ENCODE measurements at regions not wholly inside any gene's neighbourhood (a gene's known extent, or its start where the extent isn't known, plus 50 kb on each side); places are given as distances from the start of the nearest gene placed in this dataset.

DNA sequence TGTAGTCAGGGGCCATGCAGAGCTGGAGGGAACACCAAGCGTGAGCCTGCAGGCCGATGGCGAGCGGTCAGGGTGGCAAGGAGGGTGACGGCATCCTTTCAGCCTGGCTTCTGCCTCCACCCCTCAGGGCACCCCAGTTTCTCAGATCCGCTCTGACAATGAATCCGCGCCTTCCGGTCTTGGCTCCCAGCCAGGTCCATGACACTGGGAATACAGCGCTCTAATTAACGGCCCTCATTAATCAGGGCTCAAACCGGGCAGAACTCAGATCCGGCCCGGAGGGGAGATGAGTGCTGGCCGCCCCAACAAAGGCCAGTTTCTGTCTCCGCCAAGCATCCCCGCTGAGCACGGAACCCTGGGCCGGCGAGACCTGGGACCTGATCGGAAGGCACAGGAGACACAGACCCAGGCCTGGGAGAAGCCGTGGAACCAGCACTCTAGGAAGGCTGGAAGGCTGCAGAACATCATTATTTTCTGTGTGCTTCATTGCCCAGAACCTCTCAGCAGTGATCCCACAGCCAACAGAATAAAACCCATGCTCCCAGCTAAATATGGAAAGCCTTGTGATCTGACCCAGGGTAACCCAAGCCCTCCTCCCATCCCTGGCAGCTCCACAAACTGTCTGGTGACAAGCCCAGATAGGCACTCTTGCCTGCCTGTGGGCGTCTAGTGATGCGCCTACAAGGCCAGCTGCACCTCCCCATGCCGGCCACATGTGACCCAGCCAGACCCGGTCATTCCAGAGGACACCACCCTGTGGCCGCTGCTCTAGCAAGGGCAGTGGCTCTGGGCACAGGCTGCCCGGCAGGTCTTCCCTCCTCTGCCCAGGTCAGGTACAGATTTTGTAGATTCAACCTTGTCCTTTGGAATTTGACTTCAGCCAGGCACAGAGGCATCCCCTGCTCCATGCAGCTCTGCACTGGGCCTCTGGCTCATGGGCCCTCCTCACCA, 438.7 kb upstream of the MYT1L start:
- POLR2A ChIA-PET, result no interaction called here
- TF ChIP-seq, protein P1, sequence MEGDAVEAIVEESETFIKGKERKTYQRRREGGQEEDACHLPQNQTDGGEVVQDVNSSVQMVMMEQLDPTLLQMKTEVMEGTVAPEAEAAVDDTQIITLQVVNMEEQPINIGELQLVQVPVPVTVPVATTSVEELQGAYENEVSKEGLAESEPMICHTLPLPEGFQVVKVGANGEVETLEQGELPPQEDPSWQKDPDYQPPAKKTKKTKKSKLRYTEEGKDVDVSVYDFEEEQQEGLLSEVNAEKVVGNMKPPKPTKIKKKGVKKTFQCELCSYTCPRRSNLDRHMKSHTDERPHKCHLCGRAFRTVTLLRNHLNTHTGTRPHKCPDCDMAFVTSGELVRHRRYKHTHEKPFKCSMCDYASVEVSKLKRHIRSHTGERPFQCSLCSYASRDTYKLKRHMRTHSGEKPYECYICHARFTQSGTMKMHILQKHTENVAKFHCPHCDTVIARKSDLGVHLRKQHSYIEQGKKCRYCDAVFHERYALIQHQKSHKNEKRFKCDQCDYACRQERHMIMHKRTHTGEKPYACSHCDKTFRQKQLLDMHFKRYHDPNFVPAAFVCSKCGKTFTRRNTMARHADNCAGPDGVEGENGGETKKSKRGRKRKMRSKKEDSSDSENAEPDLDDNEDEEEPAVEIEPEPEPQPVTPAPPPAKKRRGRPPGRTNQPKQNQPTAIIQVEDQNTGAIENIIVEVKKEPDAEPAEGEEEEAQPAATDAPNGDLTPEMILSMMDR (IDR thresholded peaks at IDR 0.05; ENCODE audit: insufficient read depth, low read depth, low read length), result no peak
- H3K36me3 ChIP-seq (ENCODE audit: control insufficient read depth, insufficient read depth, low read length), result no peaks in the 10 kb centered on the region
- H3K4me3 ChIP-seq (ENCODE audit: low read depth, low read length), result no peak overlapping the region
- CTCF ChIA-PET, result no interaction called here
- DNase-seq (ENCODE audit: low read depth), result no peak
- H3K27me3 ChIP-seq (ENCODE audit: control insufficient read depth, insufficient read depth, low read length), result no peaks in the 10 kb centered on the region

DNA sequence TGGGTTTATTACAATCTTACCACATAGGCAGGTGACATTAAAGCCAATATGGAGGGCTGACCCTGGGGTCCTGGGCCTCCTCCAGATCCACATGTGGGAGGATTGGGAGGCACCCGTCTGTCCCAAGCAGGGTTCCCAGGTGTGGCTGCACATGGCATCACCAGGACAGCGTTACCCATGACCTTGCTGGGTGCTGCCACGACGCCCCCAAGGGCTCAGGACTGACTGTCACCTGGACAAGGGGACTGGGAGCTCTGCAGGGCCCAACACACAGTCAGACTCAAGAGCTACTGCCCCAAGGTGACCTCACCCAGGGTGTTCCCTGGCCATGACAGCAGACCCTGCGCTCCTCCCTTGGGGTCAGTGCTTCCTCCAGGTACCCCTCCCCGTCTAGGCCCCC, 437.4 kb upstream of the MYT1L start:
- POLR2A ChIA-PET, result no interaction called here
- Histone ChIP-seq H3K4me3 (ENCODE audit: low read depth, low read length) (no peak overlapping the region), H3K36me3 (ENCODE audit: control insufficient read depth, insufficient read depth, low read length) (no peaks in the 10 kb centered on the region), H3K27me3 (ENCODE audit: control insufficient read depth, insufficient read depth, low read length) (no peaks in the 10 kb centered on the region)
- no peak for DNase-seq (ENCODE audit: low read depth)
- CTCF ChIA-PET, result no interaction called here
- TF ChIP-seq, protein P1 (IDR thresholded peaks at IDR 0.05; ENCODE audit: insufficient read depth, low read depth, low read length), result no peak

DNA sequence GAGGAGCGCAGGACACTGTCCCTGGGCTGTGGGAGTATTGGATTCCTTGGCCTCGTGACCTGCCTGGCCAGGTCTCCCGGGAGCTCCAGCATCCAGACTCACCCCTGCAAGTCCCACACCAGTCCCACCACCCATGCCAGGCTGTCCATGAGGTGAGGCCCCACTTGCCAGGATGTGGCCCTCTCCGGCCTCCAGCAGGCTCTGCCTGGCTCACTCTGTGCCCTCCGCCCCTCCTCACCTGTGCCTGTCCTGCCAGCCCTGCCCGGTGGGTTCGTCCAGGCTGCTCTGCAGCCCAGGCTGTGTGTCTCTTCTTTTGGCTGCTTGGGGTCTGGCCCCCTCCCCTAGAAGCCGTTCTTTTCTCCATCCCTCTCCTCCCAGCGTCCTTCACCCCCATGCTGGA, 436.8 kb upstream of the MYT1L start:
- POLR2A ChIA-PET, result no interaction called here
- Histone ChIP-seq H3K36me3 (ENCODE audit: control insufficient read depth, insufficient read depth, low read length) (no peaks in the 10 kb centered on the region), H3K4me3 (ENCODE audit: low read depth, low read length) (no peak overlapping the region), H3K27me3 (ENCODE audit: control insufficient read depth, insufficient read depth, low read length) (no peaks in the 10 kb centered on the region)
- TF ChIP-seq, protein P1 (IDR thresholded peaks at IDR 0.05; ENCODE audit: insufficient read depth, low read depth, low read length), result no peak
- no peak for DNase-seq (ENCODE audit: low read depth)
- CTCF ChIA-PET, result no interaction called here

DNA sequence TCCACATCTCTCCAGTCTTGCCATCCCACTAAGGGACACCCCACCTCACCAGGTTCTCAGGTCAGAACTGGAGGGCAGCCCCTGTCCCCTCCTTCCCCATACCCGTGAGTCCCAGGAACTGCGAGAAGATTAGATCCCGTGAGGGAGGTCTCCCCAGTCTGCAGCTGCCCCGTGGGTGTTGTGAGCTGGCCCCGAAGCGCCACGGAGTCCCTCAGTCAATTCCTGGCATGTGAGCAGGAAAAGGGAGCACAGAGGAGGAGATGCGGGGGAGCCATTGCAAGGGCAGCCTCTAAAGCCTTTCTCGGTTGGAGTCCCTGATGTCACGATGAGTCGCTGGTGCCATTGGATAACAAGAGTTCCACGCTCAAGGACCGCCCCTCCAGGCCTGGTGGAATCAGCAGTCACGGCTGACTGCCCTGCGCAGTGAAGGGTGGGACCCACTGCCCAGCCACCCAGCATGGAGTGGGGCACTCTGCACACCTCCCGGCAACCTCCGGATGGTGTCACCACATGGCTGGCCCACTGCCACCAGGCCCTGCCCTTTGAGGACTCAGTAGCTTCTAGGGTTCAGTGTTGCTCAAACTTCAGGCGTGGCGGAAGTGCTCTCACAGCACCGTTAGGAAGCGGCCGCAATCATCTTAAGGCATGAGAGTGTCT, 434.9 kb upstream of the MYT1L start:
- POLR2A ChIA-PET, result no interaction called here
- TF ChIP-seq, protein P1 (IDR thresholded peaks at IDR 0.05; ENCODE audit: insufficient read depth, low read depth, low read length), result no peak
- no peak for DNase-seq (ENCODE audit: low read depth)
- CTCF ChIA-PET, result no interaction called here
- no peak overlapping the region for H3K4me3 ChIP-seq (ENCODE audit: low read depth, low read length)
- no peaks in the 10 kb centered on the region for H3K27me3 ChIP-seq (ENCODE audit: control insufficient read depth, insufficient read depth, low read length)
- H3K36me3 ChIP-seq (ENCODE audit: control insufficient read depth, insufficient read depth, low read length), result no peaks in the 10 kb centered on the region

DNA sequence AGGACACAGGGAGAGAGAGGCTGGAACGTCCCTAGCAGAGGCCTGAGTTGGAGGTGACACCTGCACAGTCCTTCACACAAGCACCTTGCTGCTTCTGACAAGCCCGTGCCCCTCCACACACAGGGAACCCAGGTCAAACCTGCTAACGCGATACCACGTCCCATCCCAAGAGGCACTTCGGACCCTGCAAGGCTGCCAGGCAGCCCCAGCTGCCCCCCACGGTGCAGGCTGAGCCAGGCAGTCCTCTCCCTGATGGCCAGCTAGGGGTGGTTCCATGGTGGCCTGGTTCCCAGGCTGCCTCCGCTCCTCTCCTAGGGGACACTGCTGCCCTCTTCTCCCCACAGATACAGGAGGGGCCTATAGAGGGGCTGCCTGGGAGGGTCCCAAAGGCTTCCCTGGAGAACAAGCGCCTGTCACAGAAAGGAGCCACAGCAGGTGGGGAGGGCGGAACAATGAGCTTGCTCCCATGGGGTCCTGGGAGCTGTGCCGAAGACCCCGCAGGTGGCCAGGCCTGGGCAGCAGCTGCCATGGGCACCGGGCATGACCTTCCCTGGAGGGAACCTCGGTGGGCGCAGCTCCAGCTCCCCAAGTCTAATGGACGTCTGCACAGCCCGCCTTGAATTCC, 434.2 kb upstream of the MYT1L start:
- TF ChIP-seq, protein P1 (IDR thresholded peaks at IDR 0.05; ENCODE audit: insufficient read depth, low read depth, low read length), result no peak
- no peaks in the 10 kb centered on the region for H3K36me3 ChIP-seq (ENCODE audit: control insufficient read depth, insufficient read depth, low read length)
- DNase-seq (ENCODE audit: low read depth), result no peak
- ChIA-PET POLR2A (no interaction called here), CTCF (no interaction called here)
- no peak overlapping the region for H3K4me3 ChIP-seq (ENCODE audit: low read depth, low read length)
- no peaks in the 10 kb centered on the region for H3K27me3 ChIP-seq (ENCODE audit: control insufficient read depth, insufficient read depth, low read length)
